ENCODE measurements at regions not wholly inside any gene's neighbourhood (a gene's known extent, or its start where the extent isn't known, plus 50 kb on each side); places are given as distances from the start of the nearest gene placed in this dataset.

DNA sequence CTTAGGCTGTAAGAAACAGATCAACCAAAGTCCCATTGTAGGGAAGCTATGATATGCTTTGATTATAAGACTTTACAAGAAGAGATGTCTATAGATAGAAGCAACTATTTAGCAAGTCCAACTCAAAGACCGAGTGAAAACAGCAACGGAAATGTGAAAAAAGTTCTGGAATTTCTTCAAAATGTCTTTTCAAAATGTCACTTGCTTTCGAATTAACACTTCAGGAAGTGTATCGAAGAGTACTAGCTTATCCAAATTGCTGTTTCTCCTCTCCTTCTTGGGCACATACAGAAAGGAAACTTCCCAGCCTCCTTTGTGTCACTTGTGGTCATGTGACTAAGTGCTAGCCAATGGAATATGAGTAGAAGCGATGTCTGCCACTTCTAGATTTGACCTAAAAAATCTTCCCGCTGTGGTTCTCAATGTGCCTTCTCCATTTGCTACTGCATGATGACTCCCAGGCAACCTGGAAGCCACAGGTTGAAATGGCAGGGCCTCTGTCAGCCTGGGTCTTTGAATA lies 89.9 kb downstream of the TSEN15 start:
- DNase-seq (ENCODE audit: low read depth in 2 of 2), result no peak

GRCh38 chr1:184143449-184143848 lies 91.9 kb downstream of the TSEN15 start:
- no peak for DNase-seq (ENCODE audit: low read depth in 2 of 2)

GRCh38 chr1:184145083-184145482 lies 93.6 kb downstream of the TSEN15 start:
- no peak for DNase-seq (ENCODE audit: low read depth in 2 of 2)

DNA sequence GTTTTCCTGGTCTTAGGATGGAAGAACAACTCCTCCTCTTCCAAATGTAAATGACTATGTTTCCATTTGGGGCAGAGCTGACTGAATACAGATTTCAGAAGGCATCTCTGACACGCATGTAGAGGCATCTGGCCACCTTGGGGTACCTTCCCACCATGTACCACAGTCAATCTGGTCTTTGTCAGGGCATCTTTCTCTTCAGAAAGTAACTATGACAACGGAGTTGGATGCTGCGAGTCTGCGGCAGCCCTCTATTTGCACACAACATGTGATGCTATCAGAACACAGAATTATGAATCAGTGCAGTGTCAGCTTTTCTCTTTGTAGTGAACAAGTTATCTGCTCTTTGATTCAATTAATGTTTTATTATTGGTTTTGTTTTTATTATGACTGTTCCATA lies 94.7 kb downstream of the TSEN15 start:
- DNase-seq (ENCODE audit: low read depth in 2 of 2), result no peak

DNA sequence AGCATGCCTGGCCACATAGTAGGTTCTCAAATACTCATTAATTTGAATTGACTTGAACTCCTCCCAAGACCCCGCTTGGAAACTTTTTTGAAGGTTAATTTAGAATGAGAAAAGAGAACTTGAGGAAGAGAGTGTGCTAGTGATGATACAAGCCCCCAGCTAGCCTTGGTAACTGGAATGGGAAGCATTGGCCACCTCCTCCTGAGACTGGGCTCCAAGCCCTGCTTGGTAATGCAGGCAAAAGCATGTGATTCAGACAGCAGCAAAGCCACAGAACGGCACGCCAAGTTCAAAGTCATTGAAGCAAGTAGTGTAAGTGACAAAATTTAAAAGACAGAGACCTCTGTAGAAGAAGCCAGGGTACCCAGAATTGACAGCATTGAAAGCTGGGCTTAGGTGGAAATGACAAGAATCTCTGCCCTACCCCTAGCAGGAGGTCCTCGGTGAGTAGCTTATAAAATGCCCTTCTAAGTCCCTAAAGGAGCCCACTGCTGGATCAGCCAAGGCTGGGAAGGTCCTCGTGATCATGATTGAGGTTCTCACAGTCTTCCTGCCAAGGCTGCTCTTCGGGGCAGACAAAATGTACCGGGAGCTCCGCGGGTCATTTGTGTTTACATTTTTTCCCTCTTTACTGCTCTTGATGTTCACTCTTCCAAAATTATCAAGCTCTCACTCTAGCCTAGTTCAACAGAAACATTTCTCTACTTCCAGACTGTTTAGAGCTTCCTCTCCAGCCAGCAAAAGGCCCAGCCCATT lies 99.4 kb downstream of the TSEN15 start:
- no peak for DNase-seq (ENCODE audit: low read depth in 2 of 2)

DNA sequence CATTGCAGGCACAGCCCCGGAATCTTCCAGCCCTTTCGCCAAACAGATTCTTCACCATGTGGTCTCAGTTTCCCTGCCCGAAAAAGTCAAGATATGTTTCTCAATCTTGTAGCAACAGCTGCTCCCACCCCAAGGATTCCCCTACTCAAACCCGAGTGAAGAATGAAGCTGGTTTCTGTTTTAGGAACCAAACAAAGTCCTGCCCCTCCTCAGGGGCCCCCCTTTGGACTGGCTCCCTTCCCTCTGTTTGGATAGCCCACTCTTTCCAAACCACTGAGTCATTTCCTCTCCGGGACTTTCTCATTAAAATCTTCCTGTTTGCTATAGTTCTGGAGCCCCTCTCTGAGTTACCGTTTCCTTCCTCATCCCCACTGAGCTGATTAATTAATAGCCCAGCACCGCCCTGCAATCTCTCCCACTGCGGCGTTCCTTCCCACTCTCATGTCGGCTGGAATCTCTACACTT lies 100.9 kb downstream of the TSEN15 start:
- no peak for DNase-seq (ENCODE audit: low read depth in 2 of 2)

GRCh38 chr1:184152974-184153373 lies 101.4 kb downstream of the TSEN15 start:
- DNase-seq (ENCODE audit: low read depth in 2 of 2), result no peak

GRCh38 chr1:184153731-184154130 lies 102.2 kb downstream of the TSEN15 start:
- DNase-seq (ENCODE audit: low read depth in 2 of 2), result no peak

DNA sequence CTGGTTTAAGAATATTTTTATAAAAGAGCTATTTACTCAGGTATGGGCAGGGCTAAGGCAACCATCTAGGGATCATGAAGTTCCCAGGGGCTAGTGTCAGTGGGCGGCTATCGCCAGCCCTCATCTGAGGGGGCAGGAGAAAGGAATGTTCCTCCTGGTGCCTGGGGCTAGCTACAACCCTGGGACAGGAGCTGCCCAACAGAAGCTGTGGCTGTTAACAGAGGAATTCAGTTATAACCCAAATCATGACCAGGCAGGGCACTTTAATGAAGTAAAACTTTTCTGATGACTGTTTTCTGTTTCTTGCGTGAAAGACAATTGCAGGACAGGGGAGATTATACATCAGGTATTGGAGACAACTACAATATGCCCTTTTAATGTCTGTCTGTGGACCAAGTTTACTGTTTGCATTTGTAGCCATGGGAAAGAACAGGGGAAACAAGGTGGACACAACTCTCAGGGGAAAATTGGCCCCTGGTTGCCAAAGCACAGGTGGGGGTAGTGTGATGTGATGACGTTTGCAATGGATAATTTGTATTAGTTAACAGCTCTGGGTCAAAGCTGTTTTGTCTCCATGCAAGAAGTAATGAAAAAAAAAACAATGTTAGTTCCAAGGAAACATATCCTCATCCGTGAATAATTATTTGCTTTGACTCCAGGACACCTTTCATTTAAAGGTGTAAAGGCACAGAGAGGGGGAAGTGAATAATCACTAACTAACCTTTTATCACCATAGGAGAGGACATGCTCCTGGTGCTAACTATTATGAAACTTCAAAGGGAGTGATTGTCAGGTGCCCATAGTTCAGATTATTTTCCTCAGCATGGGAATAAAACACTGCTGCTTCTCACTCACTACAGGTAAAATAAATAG lies 105.2 kb downstream of the TSEN15 start:
- DNase-seq (ENCODE audit: low read depth in 2 of 2), result no peak

- DNase-seq (ENCODE audit: low read depth in 2 of 2), result no peak
Measured at GRCh38 chr1:184157394-184157742, 105.8 kb downstream of the TSEN15 start.

GRCh38 chr1:184158896-184159681 lies 107.6 kb downstream of the TSEN15 start:
- DNase-seq (ENCODE audit: low read depth in 2 of 2), result no peak

- DNase-seq (ENCODE audit: low read depth in 2 of 2), result no peak
Measured at GRCh38 chr1:184160236-184160635, 108.7 kb downstream of the TSEN15 start.

GRCh38 chr1:184161071-184161698 lies 109.7 kb downstream of the TSEN15 start:
- no peak for DNase-seq (ENCODE audit: low read depth in 2 of 2)

DNA sequence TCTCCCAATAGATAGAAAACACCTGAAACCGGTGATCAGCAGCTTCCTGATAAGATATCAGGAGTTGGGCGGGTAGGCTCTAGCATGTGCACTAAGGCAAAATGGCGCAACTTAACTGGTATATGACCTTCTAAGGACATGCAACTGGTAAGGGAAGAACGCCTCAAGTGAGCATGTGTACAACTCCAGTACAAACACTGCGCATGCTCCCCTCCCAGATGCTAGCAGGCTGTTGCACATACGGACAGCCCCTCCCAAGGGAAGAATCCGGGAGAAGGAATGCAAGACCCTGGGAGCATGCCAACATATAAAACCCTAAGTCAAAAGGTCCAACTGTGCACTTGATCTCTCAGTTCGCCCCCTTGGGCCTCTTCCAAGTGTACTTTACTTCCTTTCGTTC lies 110.8 kb downstream of the TSEN15 start:
- DNase-seq (ENCODE audit: low read depth in 2 of 2), result no peak

- DNase-seq (ENCODE audit: low read depth in 2 of 2), result no peak
Measured at GRCh38 chr1:184163674-184164465, 112.3 kb downstream of the TSEN15 start.

DNA sequence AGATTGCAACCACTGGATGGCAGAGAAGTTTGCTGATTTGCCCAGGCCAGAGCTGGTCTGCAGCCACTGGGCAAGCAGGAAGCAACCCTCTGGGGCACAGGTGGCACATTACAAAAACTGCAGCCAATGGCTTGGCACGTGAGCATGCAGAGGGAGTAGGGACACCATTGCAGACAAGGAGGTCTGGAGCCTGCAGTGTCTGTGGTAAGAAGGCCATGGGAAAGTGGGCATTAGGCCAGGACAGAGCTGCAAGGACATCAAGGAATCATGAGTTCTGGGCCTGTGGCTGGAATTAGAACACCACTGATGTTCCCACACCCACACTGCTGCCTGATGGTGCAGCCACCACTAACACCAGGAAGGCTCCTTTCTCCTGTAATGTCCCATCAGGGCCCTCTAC lies 113.0 kb downstream of the TSEN15 start:
- no peak for DNase-seq (ENCODE audit: low read depth in 2 of 2)

DNA sequence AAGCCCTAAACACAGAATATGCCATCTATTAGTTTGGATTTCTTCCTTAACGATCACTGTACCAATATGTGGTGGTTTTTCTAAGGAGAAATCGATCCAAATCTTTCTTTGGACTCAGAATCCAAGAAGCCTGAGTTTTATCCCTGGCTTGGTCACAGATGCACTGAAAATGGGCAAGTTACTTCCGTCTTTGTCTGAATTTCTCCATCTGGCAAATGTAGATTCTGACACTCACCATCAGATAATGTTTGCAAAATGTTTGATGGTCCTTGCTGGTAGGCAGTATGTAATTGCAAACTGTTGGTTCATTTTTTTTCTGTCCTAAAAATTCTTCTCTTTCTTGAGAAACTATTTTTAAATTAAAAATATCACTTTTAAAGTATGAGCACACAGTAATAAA lies 115.0 kb downstream of the TSEN15 start:
- no peak for DNase-seq (ENCODE audit: low read depth in 2 of 2)

DNA sequence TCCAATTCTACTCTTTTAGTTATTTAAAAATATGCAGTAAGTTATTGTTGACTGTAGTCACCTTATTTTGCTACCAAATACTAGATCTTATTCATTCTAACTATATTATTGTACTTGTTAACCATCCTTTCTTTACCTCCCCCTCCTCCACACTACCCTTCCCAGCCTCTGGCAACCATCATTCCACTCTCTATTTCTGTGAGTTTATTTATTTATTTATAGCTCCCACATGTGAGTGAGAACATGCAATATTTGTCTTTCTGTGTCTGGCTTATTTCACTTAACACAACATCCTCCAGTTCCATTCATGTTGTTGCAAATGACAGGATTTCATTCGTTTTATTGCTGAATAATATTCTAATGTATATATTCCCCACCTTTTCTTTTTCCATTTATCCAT lies 115.8 kb downstream of the TSEN15 start:
- DNase-seq (ENCODE audit: low read depth in 2 of 2), result no peak

GRCh38 chr1:184170719-184171118 lies 119.2 kb downstream of the TSEN15 start:
- no peak for DNase-seq (ENCODE audit: low read depth in 2 of 2)

- no peak for DNase-seq (ENCODE audit: low read depth in 2 of 2)
Measured at GRCh38 chr1:184176058-184176457, 124.5 kb downstream of the TSEN15 start.

- no peak for DNase-seq (ENCODE audit: low read depth in 2 of 2)
Measured at GRCh38 chr1:184181044-184181443, 129.5 kb downstream of the TSEN15 start.

Data from stimulated activated CD4-positive, alpha-beta T cell treated with anti-CD3 and anti-CD28 coated beads, Interleukin-1b, Interleukin-23, amount 100 ng/mL, for 4 hours (primary cell).